GM18873 (cell line): ENCODE measurements at regions not wholly inside any gene's neighbourhood (a gene's known extent, or its start where the extent isn't known, plus 50 kb on each side); places are given as distances from the start of the nearest gene placed in this dataset.
"Not testable (repeated sequence)": the region's sequence is repeated elsewhere in the genome, so short reads cannot be mapped to it uniquely, and the experiment has no call there.

Experiments used
- ATAC-seq: cut with Tn5 transposase; IDR thresholded peaks from one replicate; pipeline ENCODE4 v1.9.1; 2021; ENCODE audit warnings: mild to moderate bottlenecking, moderate library complexity, moderate number of reproducible peaks; ENCODE audit not compliant: unreplicated experiment, low FRiP score

GRCh38 chr10:4602764-4603491 is 223.1 kb upstream of the AKR1E2 start:
- no peak for ATAC-seq

DNA sequence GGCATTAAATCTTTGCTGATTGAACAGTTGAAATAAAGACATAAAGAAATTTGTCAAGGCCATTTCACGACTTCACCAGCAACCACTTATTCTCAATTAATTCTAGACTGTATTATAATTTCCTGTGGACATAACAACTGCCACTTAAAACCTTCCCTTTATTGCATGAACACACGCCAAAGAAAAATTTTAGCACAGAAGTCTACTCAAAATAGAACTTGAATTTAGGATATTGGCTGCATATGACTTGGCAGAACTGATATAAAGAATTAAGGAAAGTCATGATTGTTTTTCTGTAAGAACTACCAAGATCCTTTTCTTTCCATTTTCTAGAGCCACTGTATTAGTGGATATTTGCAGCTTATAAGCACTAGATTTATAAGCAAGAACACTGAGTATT is 226.5 kb upstream of the AKR1E2 start:
- no peak for ATAC-seq

GRCh38 chr10:4597898-4598297 is 228.1 kb upstream of the AKR1E2 start:
- not testable (repeated sequence) for ATAC-seq

GRCh38 chr10:4596951-4597350 is 229.1 kb upstream of the AKR1E2 start:
- no peak for ATAC-seq

DNA sequence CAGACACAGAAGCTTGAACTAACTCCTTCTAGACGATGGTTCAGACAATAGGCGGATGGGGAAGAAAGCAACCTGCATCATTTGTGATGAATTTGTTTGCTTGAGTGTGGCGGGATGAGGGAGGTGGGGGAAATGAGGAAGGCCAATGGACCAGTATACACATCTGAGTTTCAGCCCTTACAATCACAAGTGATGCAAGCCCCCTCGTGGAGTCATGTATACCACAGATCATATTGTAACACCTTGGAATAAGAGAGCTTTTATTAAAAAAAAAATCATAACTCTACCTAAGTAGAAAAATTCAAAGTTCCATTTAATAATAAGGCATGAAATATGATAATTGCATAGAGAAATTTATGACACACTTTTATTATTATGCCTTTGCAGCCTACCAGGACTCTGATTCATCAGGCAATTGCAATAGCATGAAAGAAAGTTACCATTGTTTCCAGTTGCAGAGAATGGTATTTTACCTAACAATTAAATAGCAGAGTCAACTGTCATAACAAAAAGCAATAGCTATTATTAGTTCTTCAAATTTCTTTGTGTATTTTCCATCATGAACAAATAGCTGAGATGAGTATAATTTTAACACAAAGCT is 230.2 kb upstream of the AKR1E2 start:
- ATAC-seq: no peak

DNA sequence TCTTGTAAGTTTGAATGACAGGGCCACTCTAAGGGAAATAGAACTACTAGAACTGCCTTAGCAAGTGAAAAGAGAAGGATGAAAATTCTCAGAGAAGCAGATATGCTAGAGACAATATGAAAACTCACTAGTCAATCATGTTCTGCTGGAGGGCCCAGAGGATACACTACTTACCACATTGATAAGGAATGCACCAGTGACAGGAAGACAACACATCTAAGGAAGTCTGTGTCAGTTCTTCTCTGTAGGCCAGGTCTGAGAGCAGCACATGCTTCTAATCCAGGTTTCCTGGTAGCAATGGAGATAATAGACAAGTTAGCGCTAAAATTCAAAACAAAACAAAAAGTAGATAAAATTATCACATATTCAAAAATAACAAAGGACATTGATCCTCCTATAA is 235.2 kb upstream of the AKR1E2 start:
- ATAC-seq: no peak

- no peak for ATAC-seq
Observed at GRCh38 chr10:4588824-4589223, 237.2 kb upstream of the AKR1E2 start.

- ATAC-seq: no peak
Observed at GRCh38 chr10:4587466-4587865, 238.5 kb upstream of the AKR1E2 start.

DNA sequence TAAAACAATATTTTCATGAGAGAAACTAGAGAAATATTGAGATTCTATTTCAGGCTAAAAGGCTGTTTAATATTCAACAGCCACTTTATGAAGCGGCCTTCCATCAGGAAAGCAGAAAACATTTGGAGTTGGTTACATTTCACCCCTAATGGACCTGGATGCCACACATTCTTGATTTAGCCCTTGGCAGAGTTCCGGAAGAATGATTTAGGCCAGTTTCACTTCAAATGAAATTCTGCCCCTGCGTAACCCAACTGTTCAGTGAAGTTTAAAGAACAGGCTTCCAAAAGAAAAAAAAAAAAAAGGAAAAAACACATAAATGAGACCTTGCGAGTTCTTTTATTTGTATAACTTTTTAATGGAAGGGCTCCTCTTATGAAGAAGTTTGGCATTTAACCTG is 239.2 kb upstream of the AKR1E2 start:
- no peak for ATAC-seq

GRCh38 chr10:4581929-4582328 is 244.1 kb upstream of the AKR1E2 start:
- no peak for ATAC-seq

- ATAC-seq: no peak
Observed at GRCh38 chr10:4579844-4580243, 246.2 kb upstream of the AKR1E2 start.

DNA sequence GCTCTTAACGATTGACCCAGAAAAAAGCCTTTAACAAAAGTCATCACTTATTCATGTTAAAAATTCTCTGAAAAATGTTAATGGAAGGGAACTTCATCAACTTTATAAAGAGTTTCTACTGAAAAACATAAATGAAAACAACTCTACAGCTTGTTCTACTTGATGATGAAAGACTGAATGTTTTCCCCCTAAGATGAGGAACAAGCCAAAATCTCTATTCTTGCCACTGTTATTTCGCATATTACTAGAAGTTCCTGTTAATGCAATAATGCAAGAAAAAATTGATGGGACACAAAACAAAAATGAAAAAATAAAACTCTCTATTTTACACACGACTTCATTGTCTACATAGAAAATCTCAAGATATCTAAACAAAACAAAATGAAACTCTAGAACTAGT is 249.8 kb upstream of the AKR1E2 start:
- no peak for ATAC-seq

- ATAC-seq: no peak
Observed at GRCh38 chr10:4569151-4569550, 256.9 kb upstream of the AKR1E2 start.

- ATAC-seq: no peak
Observed at GRCh38 chr10:4568731-4569130, 257.3 kb upstream of the AKR1E2 start.

- no peak for ATAC-seq
Observed at GRCh38 chr10:4568086-4568485, 257.9 kb upstream of the AKR1E2 start.

DNA sequence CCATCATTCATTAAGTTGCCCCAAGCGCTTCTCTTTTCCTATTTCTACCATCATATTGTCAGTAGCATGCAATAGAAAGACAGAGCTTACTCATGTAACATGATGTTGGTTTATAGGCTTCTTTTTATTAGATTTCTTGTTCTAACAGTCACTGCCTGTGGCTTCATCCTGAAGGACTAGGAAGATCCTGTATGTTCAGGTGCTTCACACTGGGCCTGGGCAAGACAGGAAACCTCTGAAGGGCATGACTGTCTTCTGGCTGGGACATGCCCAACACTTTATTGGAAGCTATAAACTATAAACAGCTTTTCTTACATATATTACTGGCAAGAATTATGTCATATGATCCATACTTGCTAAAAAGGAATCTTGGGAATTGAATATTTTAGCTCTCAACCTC is 258.4 kb upstream of the AKR1E2 start:
- no peak for ATAC-seq

- ATAC-seq: no peak
Observed at GRCh38 chr10:4566011-4566410, 260.0 kb upstream of the AKR1E2 start.

DNA sequence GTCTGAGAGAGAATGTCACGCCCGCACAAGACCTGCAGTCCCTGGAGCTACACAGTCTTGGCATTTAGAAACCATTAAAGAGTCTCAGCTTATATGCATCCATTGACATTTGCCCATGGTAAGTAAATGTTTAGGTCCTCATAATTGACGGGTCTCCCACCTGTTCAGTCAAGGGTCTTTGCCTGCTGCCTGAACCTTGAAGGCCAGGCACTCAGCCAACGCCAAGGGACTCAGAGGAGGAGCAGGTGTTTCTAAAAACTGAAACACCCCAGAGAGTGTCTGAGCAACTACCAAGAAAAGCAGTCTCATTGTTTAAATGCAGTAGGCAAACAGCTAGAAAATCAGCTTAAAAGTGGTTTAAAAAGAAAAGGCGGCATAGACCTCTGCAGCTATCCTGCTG is 264.7 kb upstream of the AKR1E2 start:
- ATAC-seq: no peak

- ATAC-seq: no peak
Observed at GRCh38 chr10:4557469-4557868, 268.5 kb upstream of the AKR1E2 start.

- ATAC-seq: no peak
Observed at GRCh38 chr10:4556527-4556926, 269.5 kb upstream of the AKR1E2 start.

DNA sequence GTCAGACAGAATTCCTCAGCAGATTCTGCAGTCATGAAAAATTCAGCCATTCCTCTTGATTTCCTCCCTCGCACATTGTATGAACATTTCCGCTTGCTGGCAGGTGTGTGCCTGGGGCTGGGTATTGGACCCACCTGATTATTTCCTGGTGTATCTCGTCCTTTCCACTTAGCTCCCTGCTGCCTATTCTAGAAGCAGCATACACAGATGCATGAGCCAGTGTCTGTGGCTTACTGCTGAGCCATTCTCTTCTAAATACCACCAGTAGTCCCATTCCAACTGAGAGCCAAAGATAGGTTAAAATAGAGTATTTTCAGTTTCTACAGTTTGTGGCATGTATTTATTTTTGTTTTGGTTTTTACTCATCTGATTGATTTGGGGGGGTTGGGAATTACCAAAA is 270.1 kb upstream of the AKR1E2 start:
- no peak for ATAC-seq

- no peak for ATAC-seq
Observed at GRCh38 chr10:4549139-4549653, 276.8 kb upstream of the AKR1E2 start.
